ENCODE measurements at regions not wholly inside any gene's neighbourhood (a gene's known extent, or its start where the extent isn't known, plus 50 kb on each side); places are given as distances from the start of the nearest gene placed in this dataset.
"Not testable (repeated sequence)": the region's sequence is repeated elsewhere in the genome, so short reads cannot be mapped to it uniquely, and the experiment has no call there.

- no peak for DNase-seq
These were observed 212.4 kb downstream of the OPA1 start for GRCh38 chr3:193805448-193805847.

GRCh38 chr3:193808317-193808716 is 215.3 kb downstream of the OPA1 start:
- DNase-seq: no peak

- DNase-seq: no peak
These were observed 216.1 kb downstream of the OPA1 start for GRCh38 chr3:193809106-193809505.

- no peak for DNase-seq
These were observed 219.2 kb downstream of the OPA1 start for GRCh38 chr3:193812078-193812725.

- no peak for DNase-seq
These were observed 219.9 kb downstream of the OPA1 start for GRCh38 chr3:193812791-193813500.

- DNase-seq: no peak
These were observed 220.5 kb downstream of the OPA1 start for GRCh38 chr3:193813501-193813830.

- DNase-seq: no peak
These were observed 221.3 kb downstream of the OPA1 start for GRCh38 chr3:193814166-193814892.

GRCh38 chr3:193815246-193816027 is 222.4 kb downstream of the OPA1 start:
- no peak for DNase-seq

- no peak for DNase-seq
These were observed 223.0 kb downstream of the OPA1 start for GRCh38 chr3:193816028-193816395.

GRCh38 chr3:193816656-193817311 is 223.8 kb downstream of the OPA1 start:
- DNase-seq: no peak

- no peak for DNase-seq
These were observed 226.4 kb downstream of the OPA1 start for GRCh38 chr3:193819117-193820010.

- DNase-seq: no peak
These were observed 228.2 kb downstream of the OPA1 start for GRCh38 chr3:193821151-193821668.

GRCh38 chr3:193822492-193823212 is 229.6 kb downstream of the OPA1 start:
- DNase-seq: no peak

- not testable (repeated sequence) for DNase-seq
These were observed 230.2 kb downstream of the OPA1 start for GRCh38 chr3:193823213-193823605.

GRCh38 chr3:193824365-193824764 is 231.4 kb downstream of the OPA1 start:
- no peak for DNase-seq

- no peak for DNase-seq
These were observed 232.6 kb downstream of the OPA1 start for GRCh38 chr3:193825617-193826016.

GRCh38 chr3:193826159-193826795 is 233.3 kb downstream of the OPA1 start:
- DNase-seq: no peak

- DNase-seq: no peak
These were observed 234.1 kb downstream of the OPA1 start for GRCh38 chr3:193827040-193827669.

- DNase-seq: no peak
These were observed 234.9 kb downstream of the OPA1 start for GRCh38 chr3:193827871-193828270.

- no peak for DNase-seq
These were observed 235.5 kb downstream of the OPA1 start for GRCh38 chr3:193828477-193828876.

Data from CD4-positive, alpha-beta T cell treated with Interleukin-15 for 1 hour (primary cell).